ENCODE measurements at regions not wholly inside any gene's neighbourhood (a gene's known extent, or its start where the extent isn't known, plus 50 kb on each side); places are given as distances from the start of the nearest gene placed in this dataset.

GRCh38 chr20:16947479-16947878 is 199.3 kb downstream of the OTOR start:
- no peaks in the 10 kb centered on the region for H3K9me3 ChIP-seq (ENCODE audit: low read length)
- no peak for TF ChIP-seq EZH2phosphoT487 (IDR thresholded peaks at IDR 0.05; ENCODE audit: borderline replicate concordance, low read depth, low read length)
- TF ChIP-seq CTCF (conservative IDR thresholded peaks at IDR 0.05; ENCODE audit: low read length): no peak
- BruUV-seq (replicated peaks): no TSS peak
- no peak overlapping the region for H2AFZ ChIP-seq (ENCODE audit: low read length)
- H3K4me1 ChIP-seq (ENCODE audit: insufficient read depth, low read length, poor library complexity, severe bottlenecking): no peaks in the 10 kb centered on the region
- H3K36me3 ChIP-seq (ENCODE audit: insufficient read depth, low read length): no peaks in the 10 kb centered on the region
- intact Hi-C loops (cut with micrococcal nuclease; ENCODE audit: unreplicated experiment): no loop called here
- no peak for DNase-seq (ENCODE audit: low spot score)
- no peak overlapping the region for H3K4me3 ChIP-seq (ENCODE audit: low read depth, low read length, poor library complexity, severe bottlenecking)
- H3K27ac ChIP-seq (ENCODE audit: low read depth, low read length, poor library complexity, severe bottlenecking): no peak overlapping the region
- ChIA-PET CTCF (ENCODE audit: unreplicated experiment) (no interaction called here), POLR2A (no interaction called here)
- no peaks in the 10 kb centered on the region for H3K79me2 ChIP-seq (ENCODE audit: insufficient read depth, low read depth, low read length)
- no peaks in the 10 kb centered on the region for H4K20me1 ChIP-seq (ENCODE audit: insufficient read depth, low read length)
- H3K9me2 ChIP-seq (ENCODE audit: insufficient read depth, low read length): no peaks in the 10 kb centered on the region
- no peak overlapping the region for H3K4me2 ChIP-seq (ENCODE audit: low read length)

- ChIA-PET POLR2A (no interaction called here), CTCF (ENCODE audit: unreplicated experiment) (no interaction called here)
- Histone ChIP-seq H3K9me3 (ENCODE audit: low read length) (no peaks in the 10 kb centered on the region), H3K27ac (ENCODE audit: low read depth, low read length, poor library complexity, severe bottlenecking) (no peak overlapping the region), H3K4me3 (ENCODE audit: low read depth, low read length, poor library complexity, severe bottlenecking) (no peak overlapping the region), H3K4me2 (ENCODE audit: low read length) (no peak overlapping the region), H3K9me2 (ENCODE audit: insufficient read depth, low read length) (no peaks in the 10 kb centered on the region), H4K20me1 (ENCODE audit: insufficient read depth, low read length) (no peaks in the 10 kb centered on the region), H3K79me2 (ENCODE audit: insufficient read depth, low read depth, low read length) (no peaks in the 10 kb centered on the region), H3K36me3 (ENCODE audit: insufficient read depth, low read length) (no peaks in the 10 kb centered on the region), H3K4me1 (ENCODE audit: insufficient read depth, low read length, poor library complexity, severe bottlenecking) (no peaks in the 10 kb centered on the region), H2AFZ (ENCODE audit: low read length) (no peak overlapping the region)
- BruUV-seq (replicated peaks): no TSS peak
- TF ChIP-seq CTCF (conservative IDR thresholded peaks at IDR 0.05; ENCODE audit: low read length): no peak
- no peak for TF ChIP-seq EZH2phosphoT487 (IDR thresholded peaks at IDR 0.05; ENCODE audit: borderline replicate concordance, low read depth, low read length)
- DNase-seq (ENCODE audit: low spot score): no peak
- intact Hi-C loops (cut with micrococcal nuclease; ENCODE audit: unreplicated experiment): no loop called here
These were observed 203.7 kb downstream of the OTOR start for GRCh38 chr20:16951876-16952275.

- no peaks in the 10 kb centered on the region for H3K9me2 ChIP-seq (ENCODE audit: insufficient read depth, low read length)
- no peak overlapping the region for H2AFZ ChIP-seq (ENCODE audit: low read length)
- no peak overlapping the region for H3K4me3 ChIP-seq (ENCODE audit: low read depth, low read length, poor library complexity, severe bottlenecking)
- TF ChIP-seq CTCF (conservative IDR thresholded peaks at IDR 0.05; ENCODE audit: low read length): no peak
- TF ChIP-seq EZH2phosphoT487 (IDR thresholded peaks at IDR 0.05; ENCODE audit: borderline replicate concordance, low read depth, low read length): no peak
- H3K27ac ChIP-seq (ENCODE audit: low read depth, low read length, poor library complexity, severe bottlenecking): no peak overlapping the region
- CTCF ChIA-PET (ENCODE audit: unreplicated experiment): no interaction called here
- no peaks in the 10 kb centered on the region for H3K36me3 ChIP-seq (ENCODE audit: insufficient read depth, low read length)
- BruUV-seq (replicated peaks): no TSS peak
- no peaks in the 10 kb centered on the region for H3K79me2 ChIP-seq (ENCODE audit: insufficient read depth, low read depth, low read length)
- POLR2A ChIA-PET: no interaction called here
- no peak for DNase-seq (ENCODE audit: low spot score)
- H3K4me2 ChIP-seq (ENCODE audit: low read length): no peak overlapping the region
- no peaks in the 10 kb centered on the region for H4K20me1 ChIP-seq (ENCODE audit: insufficient read depth, low read length)
- H3K9me3 ChIP-seq (ENCODE audit: low read length): no peaks in the 10 kb centered on the region
- intact Hi-C loops (cut with micrococcal nuclease; ENCODE audit: unreplicated experiment): no loop called here
- no peaks in the 10 kb centered on the region for H3K4me1 ChIP-seq (ENCODE audit: insufficient read depth, low read length, poor library complexity, severe bottlenecking)
These were observed 204.8 kb downstream of the OTOR start for GRCh38 chr20:16952965-16953364.

Measured in OCI-LY7 (cell line).